Erythroblast (primary cell): ENCODE measurements at regions not wholly inside any gene's neighbourhood (a gene's known extent, or its start where the extent isn't known, plus 50 kb on each side); places are given as distances from the start of the nearest gene placed in this dataset.

ENCODE experiments used
- GATA1 ChIP-seq: IDR thresholded peaks from 2 replicates; pipeline ENCODE4 v1.6.1; 2011; ENCODE audit warnings: low read depth, mild to moderate bottlenecking, control low read depth, low read length, moderate library complexity
- POLR2A ChIP-seq: IDR thresholded peaks from 2 replicates; pipeline ENCODE4 v1.6.1; 2011; ENCODE audit warnings: mild to moderate bottlenecking, low read length

GRCh38 chr18:38933322-38933721, 1367.7 kb upstream of the CELF4 start:
- TF ChIP-seq POLR2A (no peak), GATA1 (no peak)
